SU-DHL-6 (cell line): ENCODE measurements at regions not wholly inside any gene's neighbourhood (a gene's known extent, or its start where the extent isn't known, plus 50 kb on each side); places are given as distances from the start of the nearest gene placed in this dataset.
"Not testable (repeated sequence)": the region's sequence is repeated elsewhere in the genome, so short reads cannot be mapped to it uniquely, and the experiment has no call there.

ENCODE experiments used
- H2AFZ ChIP-seq: fragments of 200-600 bp; sonication (generic); 2 replicates; pipeline ENCODE4 v1.6.1; 2014; ENCODE audit warnings: low read depth, mild to moderate bottlenecking, moderate library complexity, mixed read lengths, antibody characterized with exemption, low read length; ENCODE audit not compliant: severe bottlenecking
- H3F3A ChIP-seq: fragments of 200-600 bp; shearing (Covaris generic); 2 replicates; pipeline ENCODE4 v1.6.0; 2016; ENCODE audit warnings: antibody characterized with exemption, mild to moderate bottlenecking; ENCODE audit not compliant: insufficient read depth
- H3K27ac ChIP-seq: fragments of 200-600 bp; sonication (generic); 2 replicates; pipeline ENCODE4 v1.5.1; 2016; ENCODE audit warnings: low read depth, mild to moderate bottlenecking, low read length, moderate library complexity, mixed read lengths
- H3K27me3 ChIP-seq: fragments of 200-600 bp; sonication (generic), shearing (Covaris generic); 2 replicates; pipeline ENCODE4 v1.6.0; 2014; ENCODE audit warnings: mild to moderate bottlenecking, low read length
- H3K36me3 ChIP-seq: fragments of 200-600 bp; sonication (generic); 2 replicates; pipeline ENCODE4 v1.6.1; 2014; ENCODE audit warnings: mild to moderate bottlenecking, low read length, mixed read lengths
- H3K4me2 ChIP-seq: fragments of 300-600, 200-600 bp; shearing (Covaris generic), sonication (generic); 2 replicates; pipeline ENCODE4 v1.6.0; 2014; ENCODE audit warnings: low read length, low read depth, mild to moderate bottlenecking; ENCODE audit not compliant: poor library complexity, severe bottlenecking
- H3K4me3 ChIP-seq: fragments of 200-600 bp; sonication (generic); 2 replicates; pipeline ENCODE4 v1.5.1; 2014; ENCODE audit warnings: antibody characterized with exemption, low read length, mild to moderate bottlenecking, mixed read lengths; ENCODE audit not compliant: insufficient read depth, poor library complexity, severe bottlenecking
- H3K79me2 ChIP-seq: fragments of 200-600 bp; sonication (generic); 2 replicates; pipeline ENCODE4 v1.6.1; 2014; ENCODE audit warnings: mild to moderate bottlenecking, low read length, moderate library complexity; ENCODE audit not compliant: insufficient read depth
- H3K9ac ChIP-seq: fragments of 200-600 bp; sonication (generic); 2 replicates; pipeline ENCODE4 v1.7.0; 2014; ENCODE audit warnings: mild to moderate bottlenecking, low read length
- H3K9me2 ChIP-seq: fragments of 200-600 bp; sonication (generic); replicated peaks from 2 replicates; pipeline ENCODE4 v1.6.1; 2014; ENCODE audit warnings: low read length; ENCODE audit not compliant: insufficient read depth
- H3K9me3 ChIP-seq: fragments of 200-600 bp; sonication (generic); 2 replicates; pipeline ENCODE4 v1.6.1; 2014; ENCODE audit warnings: low read length, mixed read lengths; ENCODE audit not compliant: insufficient read depth
- H4K20me1 ChIP-seq: fragments of 200-600 bp; sonication (generic); 2 replicates; pipeline ENCODE4 v1.6.1; 2014; ENCODE audit warnings: low read depth, mild to moderate bottlenecking, antibody characterized with exemption, low read length, moderate library complexity, mixed read lengths
- CTCF ChIP-seq: fragments of 200-600 bp; sonication (generic); IDR thresholded peaks from one replicate; pipeline ENCODE4 v1.5.1; 2017; ENCODE audit warnings: antibody characterized with exemption, mild to moderate bottlenecking, low read length, moderate library complexity; ENCODE audit not compliant: insufficient read depth, poor library complexity, severe bottlenecking
- EZH2phosphoT487 ChIP-seq: fragments of 200-600 bp; sonication (generic), shearing (Covaris generic); conservative IDR thresholded peaks from 2 replicates; pipeline ENCODE4 v1.6.1; 2018; ENCODE audit warnings: mild to moderate bottlenecking, antibody characterized with exemption, low read length, moderate library complexity, mixed read lengths

- H3K36me3 ChIP-seq: no peaks in the 10 kb centered on the region
- TF ChIP-seq EZH2phosphoT487 (no peak), CTCF (no peak)
- no peak overlapping the region for H3K4me3 ChIP-seq
- H2AFZ ChIP-seq: no peak overlapping the region
- H4K20me1 ChIP-seq: no peaks in the 10 kb centered on the region
- no peaks in the 10 kb centered on the region for H3K79me2 ChIP-seq
- no peaks in the 10 kb centered on the region for H3K27me3 ChIP-seq
- H3K9me3 ChIP-seq: no peaks in the 10 kb centered on the region
- H3K9me2 ChIP-seq: no peaks in the 10 kb centered on the region
- no peak overlapping the region for H3K4me2 ChIP-seq
- H3K27ac ChIP-seq: no peak overlapping the region
- H3F3A ChIP-seq: no peaks in the 10 kb centered on the region
- no peak overlapping the region for H3K9ac ChIP-seq
These were observed 462.8 kb upstream of the LRRC7 start for GRCh38 chr1:69104894-69105293.

GRCh38 chr1:69109277-69109676, 458.4 kb upstream of the LRRC7 start:
- Histone ChIP-seq H3K36me3 (no peaks in the 10 kb centered on the region), H3K4me3 (no peak overlapping the region), H3K4me2 (no peak overlapping the region), H3K9ac (no peak overlapping the region), H3K9me2 (no peaks in the 10 kb centered on the region), H3K27me3 (no peaks in the 10 kb centered on the region), H3K27ac (no peak overlapping the region), H3K79me2 (no peaks in the 10 kb centered on the region), H4K20me1 (no peaks in the 10 kb centered on the region), H3F3A (no peaks in the 10 kb centered on the region), H2AFZ (no peak overlapping the region), H3K9me3 (no peaks in the 10 kb centered on the region)
- TF ChIP-seq CTCF: no peak
- no peak for TF ChIP-seq EZH2phosphoT487

- Histone ChIP-seq H3K9ac (no peak overlapping the region), H3K27me3 (no peaks in the 10 kb centered on the region), H4K20me1 (no peaks in the 10 kb centered on the region), H3K9me3 (no peaks in the 10 kb centered on the region), H2AFZ (no peak overlapping the region), H3K9me2 (no peaks in the 10 kb centered on the region), H3K4me3 (no peak overlapping the region), H3K4me2 (no peak overlapping the region), H3K79me2 (no peaks in the 10 kb centered on the region), H3K27ac (no peak overlapping the region), H3F3A (no peaks in the 10 kb centered on the region), H3K36me3 (no peaks in the 10 kb centered on the region)
- TF ChIP-seq EZH2phosphoT487 (no peak), CTCF (no peak)
These were observed 456.9 kb upstream of the LRRC7 start for GRCh38 chr1:69110851-69111250.

- not testable (repeated sequence) for H3K4me2 ChIP-seq, H3K9me3 ChIP-seq, H2AFZ ChIP-seq, H3F3A ChIP-seq, H3K27me3 ChIP-seq, H3K9ac ChIP-seq, H3K4me3 ChIP-seq, H3K27ac ChIP-seq, H3K79me2 ChIP-seq, H3K9me2 ChIP-seq, H3K36me3 ChIP-seq, H4K20me1 ChIP-seq
These were observed 447.5 kb upstream of the LRRC7 start for GRCh38 chr1:69120126-69120741.
